Nephron (organoid): ENCODE measurements at regions not wholly inside any gene's neighbourhood (a gene's known extent, or its start where the extent isn't known, plus 50 kb on each side); places are given as distances from the start of the nearest gene placed in this dataset.

ENCODE experiments used
- H3K27ac Mint-ChIP-seq, 3 experiments: 2 replicates each; pipeline ENCODE4 v1.8.0; 2020; ENCODE audit warnings: mixed read lengths in 3 of 3, mild to moderate bottlenecking in 2 of 3, moderate library complexity in 1 of 3
- H3K27me3 Mint-ChIP-seq: 2 replicates; pipeline ENCODE4 v1.8.0; 2021; ENCODE audit warnings: low read depth, mild to moderate bottlenecking, moderate library complexity, mixed read lengths
- H3K36me3 Mint-ChIP-seq: 2 replicates; pipeline ENCODE4 v1.8.0; 2020; ENCODE audit warnings: low read depth, mixed read lengths
- H3K4me1 Mint-ChIP-seq: 2 replicates; pipeline ENCODE4 v1.8.0; 2020; ENCODE audit warnings: mixed read lengths
- H3K4me3 Mint-ChIP-seq, 3 experiments: 2 replicates each; pipeline ENCODE4 v1.8.0; 2020; ENCODE audit warnings: mild to moderate bottlenecking in 3 of 3, mixed read lengths in 3 of 3, moderate library complexity in 2 of 3
- H3K9me3 Mint-ChIP-seq: 2 replicates; pipeline ENCODE4 v1.8.0; 2020; ENCODE audit warnings: mixed read lengths
- TF ChIP-seq, protein P1 (sequence below), 3 experiments: fragments of 200-600 bp; sonication (generic); IDR thresholded peaks; one replicate each; pipeline ENCODE4 v1.5.0; 2021; ENCODE audit warnings: antibody characterized with exemption in 3 of 3; ENCODE audit not compliant: unreplicated experiment in 3 of 3

- Mint-ChIP-seq H3K36me3 (no peaks in the 10 kb centered on the region), H3K4me1 (no peaks in the 10 kb centered on the region), H3K27ac (no peak overlapping the region), H3K27me3 (peaks cover 28% of the 10 kb centered on the region), H3K9me3 (no peaks in the 10 kb centered on the region), H3K4me3 (no peak overlapping the region)
- TF ChIP-seq, protein P1, sequence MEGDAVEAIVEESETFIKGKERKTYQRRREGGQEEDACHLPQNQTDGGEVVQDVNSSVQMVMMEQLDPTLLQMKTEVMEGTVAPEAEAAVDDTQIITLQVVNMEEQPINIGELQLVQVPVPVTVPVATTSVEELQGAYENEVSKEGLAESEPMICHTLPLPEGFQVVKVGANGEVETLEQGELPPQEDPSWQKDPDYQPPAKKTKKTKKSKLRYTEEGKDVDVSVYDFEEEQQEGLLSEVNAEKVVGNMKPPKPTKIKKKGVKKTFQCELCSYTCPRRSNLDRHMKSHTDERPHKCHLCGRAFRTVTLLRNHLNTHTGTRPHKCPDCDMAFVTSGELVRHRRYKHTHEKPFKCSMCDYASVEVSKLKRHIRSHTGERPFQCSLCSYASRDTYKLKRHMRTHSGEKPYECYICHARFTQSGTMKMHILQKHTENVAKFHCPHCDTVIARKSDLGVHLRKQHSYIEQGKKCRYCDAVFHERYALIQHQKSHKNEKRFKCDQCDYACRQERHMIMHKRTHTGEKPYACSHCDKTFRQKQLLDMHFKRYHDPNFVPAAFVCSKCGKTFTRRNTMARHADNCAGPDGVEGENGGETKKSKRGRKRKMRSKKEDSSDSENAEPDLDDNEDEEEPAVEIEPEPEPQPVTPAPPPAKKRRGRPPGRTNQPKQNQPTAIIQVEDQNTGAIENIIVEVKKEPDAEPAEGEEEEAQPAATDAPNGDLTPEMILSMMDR (IDR thresholded peaks at IDR 0.05; ENCODE audit: unreplicated experiment in 3 of 3): no peak
Observed at GRCh38 chr14:97025722-97026121, 228.5 kb downstream of the VRK1 start.

DNA sequence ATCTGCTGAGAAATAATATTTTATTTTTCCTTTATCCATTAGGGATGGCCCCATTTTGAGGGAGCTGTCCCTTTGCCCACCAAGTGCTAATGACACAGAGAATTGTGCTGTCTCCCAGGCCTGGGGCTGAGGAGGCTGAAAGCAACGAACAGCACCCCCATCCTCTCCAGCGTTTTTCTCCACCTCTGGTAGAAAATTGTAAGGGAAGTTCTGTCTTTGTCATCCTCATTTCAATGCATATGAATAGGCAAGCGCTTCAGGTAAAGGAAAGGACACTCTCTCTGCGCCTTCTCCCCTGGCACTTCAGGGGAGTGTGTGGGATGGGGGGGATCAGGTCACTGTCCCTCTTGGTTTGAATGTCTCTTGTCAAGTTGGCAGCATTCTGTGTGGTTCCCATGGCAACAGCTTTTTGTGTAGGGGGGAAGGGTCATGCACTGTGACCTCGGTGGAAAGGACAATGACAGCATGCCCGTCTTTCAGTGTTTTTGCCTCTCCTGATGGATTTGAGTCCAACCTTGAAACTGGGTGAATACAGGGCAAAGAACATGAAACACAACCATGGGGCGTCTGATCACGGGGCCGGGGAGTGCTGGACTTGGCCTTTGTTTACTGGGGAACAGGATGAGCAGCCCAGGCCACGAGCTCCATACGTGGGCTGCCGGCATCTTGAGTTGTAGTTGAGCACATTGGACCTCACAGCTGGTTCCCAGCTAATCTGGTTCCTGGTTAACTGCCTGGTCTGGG lies 230.2 kb downstream of the VRK1 start:
- TF ChIP-seq, protein P1 (IDR thresholded peaks at IDR 0.05; ENCODE audit: unreplicated experiment in 3 of 3): no peak
- Mint-ChIP-seq H3K27me3 (peaks cover 40% of the 10 kb centered on the region), H3K36me3 (no peaks in the 10 kb centered on the region), H3K27ac (no peak overlapping the region), H3K9me3 (peaks cover 4% of the 10 kb centered on the region), H3K4me3 (no peak overlapping the region), H3K4me1 (no peaks in the 10 kb centered on the region)

GRCh38 chr14:97028382-97028781 lies 231.2 kb downstream of the VRK1 start:
- Mint-ChIP-seq H3K4me3 (no peak overlapping the region), H3K27ac (no peak overlapping the region), H3K27me3 (peaks cover 47% of the 10 kb centered on the region), H3K9me3 (peaks cover 4% of the 10 kb centered on the region), H3K4me1 (no peaks in the 10 kb centered on the region), H3K36me3 (no peaks in the 10 kb centered on the region)
- TF ChIP-seq, protein P1 (IDR thresholded peaks at IDR 0.05; ENCODE audit: unreplicated experiment in 3 of 3): no peak

GRCh38 chr14:97029800-97030199 lies 232.6 kb downstream of the VRK1 start:
- no peaks in the 10 kb centered on the region for H3K36me3 Mint-ChIP-seq
- peaks cover 4% of the 10 kb centered on the region for H3K9me3 Mint-ChIP-seq
- TF ChIP-seq, protein P1 (IDR thresholded peaks at IDR 0.05; ENCODE audit: unreplicated experiment in 3 of 3): no peak
- no peak overlapping the region for H3K4me3 Mint-ChIP-seq
- peaks cover 60% of the 10 kb centered on the region for H3K27me3 Mint-ChIP-seq
- no peaks in the 10 kb centered on the region for H3K4me1 Mint-ChIP-seq
- H3K27ac Mint-ChIP-seq: no peak overlapping the region

- H3K9me3 Mint-ChIP-seq: peaks cover 4% of the 10 kb centered on the region
Observed at GRCh38 chr14:97031530-97031929, 234.3 kb downstream of the VRK1 start.

More at GRCh38 chr14:97031530-97031929, 234.3 kb downstream of the VRK1 start:
- Mint-ChIP-seq H3K36me3 (no peaks in the 10 kb centered on the region), H3K27ac (no peak overlapping the region), H3K4me1 (no peaks in the 10 kb centered on the region), H3K27me3 (peaks cover 69% of the 10 kb centered on the region), H3K4me3 (peak overlapping the region; percentile 0 to 8 (median 4))
- TF ChIP-seq, protein P1 (IDR thresholded peaks at IDR 0.05; ENCODE audit: unreplicated experiment in 3 of 3): no peak
